ENCODE measurements at regions not wholly inside any gene's neighbourhood (a gene's known extent, or its start where the extent isn't known, plus 50 kb on each side); places are given as distances from the start of the nearest gene placed in this dataset.
"Not testable (repeated sequence)": the region's sequence is repeated elsewhere in the genome, so short reads cannot be mapped to it uniquely, and the experiment has no call there.

DNA sequence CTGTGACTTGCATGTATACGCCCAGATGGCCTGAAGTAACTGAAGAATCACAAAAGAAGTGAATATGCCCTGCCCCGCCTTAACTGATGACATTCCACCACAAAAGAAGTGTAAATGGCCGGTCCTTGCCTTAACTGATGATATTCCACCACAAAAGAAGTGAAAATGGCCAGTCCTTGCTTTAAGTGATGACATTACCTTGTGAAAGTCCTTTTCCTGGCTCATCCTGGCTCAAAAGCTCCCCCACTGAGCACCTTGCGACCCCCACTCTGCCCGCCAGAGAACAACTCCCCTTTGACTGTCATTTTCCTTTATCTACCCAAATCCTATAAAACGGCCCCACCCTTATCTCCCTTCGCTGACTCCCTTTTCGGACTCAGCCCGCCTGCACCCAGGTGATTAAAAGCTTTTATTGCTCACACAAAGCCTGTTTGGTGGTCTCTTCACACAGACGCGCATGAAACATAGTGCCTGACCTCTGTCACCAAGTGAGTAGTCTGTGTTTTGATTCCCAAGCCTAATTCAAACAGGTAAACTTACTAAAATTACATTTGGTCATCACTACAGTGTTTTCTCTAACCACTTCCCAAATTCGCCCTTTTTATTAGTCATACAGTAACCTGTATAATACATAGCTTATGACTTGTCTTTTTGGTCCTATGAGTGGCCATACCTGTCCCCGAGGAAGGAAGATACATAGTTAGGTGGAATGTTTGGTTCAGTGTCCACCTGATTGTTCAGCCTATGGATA is 140.7 kb upstream of the PROK2 start:
- DNase-seq: not testable (repeated sequence)

DNA sequence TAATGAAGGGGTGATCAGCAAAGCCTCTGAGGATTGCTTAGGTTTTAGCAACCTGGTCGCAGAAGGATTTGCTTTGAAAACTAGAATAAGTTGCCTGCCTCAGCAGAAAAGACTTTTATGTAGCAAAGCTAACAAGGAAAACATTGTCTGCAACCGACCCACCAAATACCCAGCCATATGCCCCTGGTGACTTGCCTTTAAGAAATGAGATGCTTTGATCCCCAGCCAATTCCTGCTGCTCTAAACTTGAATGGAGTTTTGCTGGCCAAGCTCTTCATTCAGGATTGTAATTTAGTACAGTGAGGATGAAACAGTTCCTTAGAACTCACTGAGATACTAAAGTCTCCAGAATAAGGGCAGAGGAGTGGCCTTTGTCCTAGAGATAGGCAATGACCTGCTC is 139.8 kb upstream of the PROK2 start:
- DNase-seq: no peak

DNA sequence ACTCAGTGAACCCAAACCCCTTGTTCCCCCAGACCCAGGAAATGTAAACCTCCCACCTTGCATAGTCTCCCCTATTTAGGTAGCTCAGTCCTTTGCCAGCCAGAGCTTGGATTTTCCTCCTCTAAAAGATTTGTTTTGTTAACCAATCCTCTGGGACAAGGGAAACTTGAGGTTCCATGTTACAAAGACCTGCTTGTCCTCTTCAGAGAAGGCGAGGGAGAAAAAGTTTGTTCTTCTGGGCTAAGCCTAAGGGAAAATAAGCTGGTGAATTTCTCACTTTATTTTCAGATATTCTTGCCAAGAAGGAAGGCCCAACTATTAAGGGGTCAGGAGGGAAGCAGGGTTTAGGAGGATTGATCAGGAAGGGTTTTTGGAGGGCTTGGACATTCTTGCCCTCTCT is 136.1 kb upstream of the PROK2 start:
- no peak for DNase-seq

DNA sequence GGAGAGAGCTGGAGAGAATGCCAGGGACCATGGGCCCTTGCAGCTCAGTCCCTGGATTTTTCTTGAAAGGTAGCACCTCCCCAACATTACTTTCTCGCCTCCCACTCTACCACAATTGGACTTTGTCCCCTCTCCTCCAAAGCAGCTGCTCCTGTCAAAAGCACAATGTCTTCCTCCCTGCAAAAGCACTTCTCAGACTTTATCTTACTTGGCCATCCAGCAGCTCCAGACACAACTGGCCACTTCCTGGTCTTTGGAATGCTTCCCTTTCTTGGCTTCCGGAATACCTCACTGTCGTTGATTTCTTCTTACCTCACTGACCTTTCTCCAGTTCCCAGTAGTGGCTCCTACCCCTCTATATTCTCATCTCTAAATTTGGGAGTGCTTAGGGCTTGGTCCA is 134.6 kb upstream of the PROK2 start:
- no peak for DNase-seq

DNA sequence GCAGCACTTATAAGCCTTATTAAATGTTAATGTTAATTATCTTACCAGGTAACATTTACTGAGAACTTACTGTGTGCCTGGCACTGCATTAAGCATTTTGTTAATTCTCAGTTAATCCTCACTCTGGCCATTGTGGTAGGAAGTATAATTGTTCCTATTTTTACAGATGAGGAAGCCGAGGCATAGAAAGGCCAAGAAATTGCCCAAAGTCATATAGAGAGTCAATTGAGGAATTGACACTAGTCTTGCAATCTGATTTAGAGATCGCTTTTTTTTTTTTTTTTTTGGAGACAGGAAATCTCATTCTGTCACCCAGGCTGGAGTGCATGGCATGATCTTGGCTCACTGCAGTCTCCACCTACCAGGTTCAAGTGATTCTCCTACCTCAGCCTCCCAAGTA is 132.6 kb upstream of the PROK2 start:
- no peak for DNase-seq

DNA sequence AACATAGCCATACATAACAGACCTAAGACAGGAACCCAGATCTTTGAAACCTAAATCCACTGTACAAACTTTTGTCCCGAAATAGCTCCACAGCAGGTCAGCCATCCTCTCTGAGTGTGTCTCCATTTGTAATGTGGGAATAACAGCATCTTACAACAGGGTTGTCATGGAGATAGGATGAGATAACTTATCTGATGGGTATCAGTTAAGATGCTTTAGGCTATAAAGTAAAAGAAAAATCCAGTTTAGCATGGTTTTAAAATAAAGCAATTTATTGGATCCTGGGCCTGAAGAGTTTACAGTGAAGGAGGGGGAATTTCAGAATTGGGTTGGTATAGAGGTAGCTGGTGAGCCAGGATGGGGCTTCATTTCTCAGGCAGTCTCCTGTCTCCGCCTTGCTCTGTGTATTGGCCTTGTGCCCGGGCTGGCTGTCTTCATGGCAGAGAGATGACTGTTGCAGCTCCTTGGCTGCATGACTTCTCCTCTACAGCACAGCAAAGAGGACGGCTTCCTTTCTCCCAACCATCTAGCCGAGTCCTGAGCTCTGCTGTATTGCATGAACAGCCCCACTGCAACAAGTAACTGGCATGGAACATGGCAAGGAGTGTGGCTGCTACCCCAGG is 131.9 kb upstream of the PROK2 start:
- DNase-seq: no peak

DNA sequence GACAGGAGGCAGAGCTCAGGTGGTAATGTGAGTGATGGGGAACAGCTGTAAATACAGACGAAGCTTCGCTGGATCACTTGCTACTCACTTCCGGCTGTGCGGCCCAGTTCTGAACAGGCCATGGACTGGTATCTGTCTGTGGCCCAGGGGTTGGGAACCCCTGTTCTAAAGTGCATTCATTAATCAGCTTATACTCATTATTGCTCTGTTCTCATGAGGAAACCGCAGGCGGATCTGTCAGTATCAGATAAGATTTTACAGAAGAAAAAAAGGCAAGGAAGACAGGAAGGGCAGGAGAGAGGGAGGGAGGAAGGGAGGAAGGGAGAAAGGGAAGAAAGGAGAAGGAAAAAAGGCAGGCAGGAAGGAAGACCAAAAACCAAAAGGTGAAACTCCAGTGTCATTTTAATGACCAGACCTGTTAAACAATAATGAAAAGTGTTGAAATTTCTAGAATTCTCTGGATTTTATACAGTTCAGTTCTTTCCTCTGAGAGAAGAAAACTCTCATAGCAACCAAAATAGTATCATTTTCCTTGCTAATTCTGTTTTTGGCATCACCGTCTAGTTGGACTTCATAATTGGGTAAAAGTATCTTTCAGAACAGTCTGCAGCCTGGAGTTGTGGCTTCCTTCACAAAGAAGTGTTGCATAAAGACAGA is 128.0 kb upstream of the PROK2 start:
- DNase-seq: no peak

DNA sequence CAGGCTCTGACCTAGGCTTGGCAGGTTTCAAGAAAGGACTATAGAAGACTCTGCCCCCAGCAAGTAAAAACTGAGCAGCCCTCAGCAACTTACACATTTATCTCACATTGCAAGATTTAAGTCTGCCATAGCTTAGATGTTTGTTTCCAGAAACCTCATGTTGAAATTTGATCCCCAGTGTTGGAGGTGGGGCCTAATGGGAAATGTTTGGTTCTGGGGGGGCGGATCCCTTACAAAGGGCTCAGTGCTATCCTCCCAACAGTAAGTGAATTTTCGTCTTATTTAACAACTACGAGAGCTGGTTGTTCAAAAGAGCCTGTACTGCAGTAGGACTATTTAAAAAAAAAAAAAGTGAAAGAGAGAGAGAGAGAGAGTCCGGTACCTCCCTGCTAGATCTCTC is 125.2 kb upstream of the PROK2 start:
- no peak for DNase-seq

DNA sequence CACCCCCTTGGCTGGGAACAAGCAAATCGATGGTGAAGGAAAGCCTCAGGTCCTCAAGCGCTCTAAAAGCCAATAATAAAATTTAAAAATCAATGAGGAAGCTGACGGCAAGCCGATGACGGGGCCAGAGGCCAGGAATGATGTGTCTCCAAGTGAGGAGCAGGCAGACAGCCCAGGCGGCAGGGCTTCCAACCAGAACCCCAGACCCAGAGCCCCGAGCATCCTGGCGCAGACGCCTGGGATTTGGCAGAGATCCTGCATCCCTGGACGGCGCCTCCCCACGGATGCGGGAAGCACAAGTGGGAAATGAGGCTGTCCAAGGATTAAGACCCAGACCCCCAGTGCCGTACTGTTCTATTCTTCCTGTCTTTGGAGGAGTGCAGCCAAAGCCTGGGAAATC is 123.0 kb upstream of the PROK2 start:
- DNase-seq: no peak

DNA sequence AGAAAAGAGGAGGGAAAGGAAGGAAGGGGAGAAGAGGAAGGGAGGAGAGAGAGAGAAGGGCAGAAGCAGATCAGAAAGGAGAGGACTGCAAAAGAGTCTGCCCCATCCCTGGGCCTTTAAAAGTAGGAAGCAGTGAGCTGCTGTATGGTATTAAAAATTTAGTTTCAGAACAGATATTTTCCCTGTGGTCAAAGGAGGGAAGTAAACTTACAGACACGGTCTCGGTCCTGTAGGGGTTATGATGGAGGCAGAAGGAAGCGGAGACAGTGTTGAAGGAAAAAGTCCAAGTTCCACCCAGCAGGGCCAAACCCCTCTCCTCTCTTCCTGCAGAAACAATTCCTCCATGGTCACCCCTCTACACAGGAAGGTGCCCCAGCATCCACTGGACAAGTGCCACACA is 122.0 kb upstream of the PROK2 start:
- DNase-seq: no peak

DNA sequence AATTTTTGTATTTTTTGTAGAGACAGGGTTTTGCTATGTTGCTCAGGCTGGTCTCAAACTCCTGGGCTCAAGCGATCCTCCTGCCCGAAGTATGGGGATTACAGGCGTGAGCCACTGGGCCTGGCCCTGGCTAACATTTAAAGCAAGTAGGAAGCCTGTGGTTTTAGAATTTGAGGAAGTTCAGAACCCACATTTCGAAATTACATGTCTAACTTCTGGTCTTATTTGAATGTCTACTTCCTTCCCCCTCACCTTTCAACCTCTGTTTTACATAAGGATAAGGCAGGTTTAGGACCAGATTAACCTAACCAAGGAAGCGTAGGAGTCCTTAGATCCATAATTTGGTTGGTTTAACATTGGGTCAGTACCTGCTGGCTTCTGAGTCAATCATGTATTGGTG is 120.5 kb upstream of the PROK2 start:
- DNase-seq: no peak

DNA sequence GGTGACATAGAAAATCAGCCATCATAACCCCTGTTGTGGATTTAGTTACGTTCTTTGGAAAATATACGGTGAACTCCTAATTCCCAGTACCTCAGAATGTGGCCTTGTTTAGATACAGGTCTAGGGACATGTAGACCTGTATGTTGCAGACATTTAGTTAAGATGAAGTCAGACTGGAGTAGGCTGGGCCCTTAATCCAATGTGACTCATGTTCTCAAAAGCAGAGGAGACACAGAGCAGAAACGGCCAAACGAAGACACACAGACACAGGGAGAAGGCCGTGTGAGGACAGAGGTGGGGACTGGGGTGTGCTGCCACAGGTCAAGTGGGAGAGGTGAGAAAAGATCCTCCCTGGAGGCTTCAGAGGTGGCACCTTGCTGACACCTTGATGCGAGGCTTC is 119.0 kb upstream of the PROK2 start:
- no peak for DNase-seq

DNA sequence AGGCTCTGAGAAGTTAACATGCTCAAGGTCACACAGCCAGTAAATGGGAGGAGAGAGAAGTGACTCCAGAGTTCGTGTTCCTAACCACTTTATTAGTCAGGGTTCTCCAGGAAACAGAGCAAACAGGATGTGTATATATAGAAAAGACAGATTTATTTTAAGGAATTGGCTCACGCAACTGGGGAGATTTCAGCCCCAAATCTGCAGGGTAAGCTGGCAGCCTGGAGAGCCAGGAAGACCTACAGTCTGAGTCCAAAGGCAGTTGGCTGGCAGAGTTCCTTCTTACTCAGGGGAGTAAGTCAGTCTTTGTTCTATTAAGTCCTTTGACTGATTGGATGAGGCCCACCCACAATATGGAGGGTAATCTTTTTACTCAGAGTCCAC is 118.2 kb upstream of the PROK2 start:
- DNase-seq: no peak

DNA sequence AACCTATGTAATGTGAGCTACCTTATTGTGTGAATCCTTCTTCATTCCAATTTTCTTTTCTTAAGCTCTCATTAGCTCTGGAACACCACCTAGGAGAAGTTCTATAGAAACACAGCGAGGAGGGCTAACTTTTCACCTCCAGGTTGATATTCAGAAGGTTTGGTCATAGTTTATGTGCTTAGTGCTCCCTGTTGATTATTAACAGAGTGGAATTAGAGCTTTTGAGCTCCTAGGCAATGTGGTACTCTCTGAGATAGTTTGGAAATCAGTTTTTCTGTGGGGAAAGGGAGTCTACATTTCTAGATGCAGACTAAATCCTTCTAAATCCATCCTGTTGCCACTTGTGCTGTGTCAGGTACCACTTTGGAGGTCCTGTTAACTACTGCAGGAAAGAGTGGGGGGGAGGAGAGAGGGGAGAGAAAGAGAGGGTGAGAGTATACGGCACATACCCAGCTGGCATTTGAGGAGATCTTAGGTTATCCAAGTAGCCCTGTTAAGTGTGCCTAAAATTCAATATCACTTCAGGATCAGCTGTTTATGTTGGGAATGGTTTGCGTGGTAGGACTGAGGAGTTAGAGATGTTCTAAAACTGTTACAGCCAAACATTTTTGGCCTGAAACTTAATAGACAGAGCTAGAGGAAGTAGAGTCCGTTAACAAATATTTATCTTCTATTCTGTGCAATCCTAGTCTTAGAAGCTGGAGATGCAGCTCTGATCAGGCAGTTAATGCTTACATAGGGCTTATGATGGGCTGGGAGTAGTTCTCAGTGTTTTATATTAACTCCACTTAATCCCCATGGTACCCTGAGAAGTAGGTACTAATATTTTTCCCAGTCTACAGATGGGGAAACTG is 117.5 kb upstream of the PROK2 start:
- DNase-seq: no peak

DNA sequence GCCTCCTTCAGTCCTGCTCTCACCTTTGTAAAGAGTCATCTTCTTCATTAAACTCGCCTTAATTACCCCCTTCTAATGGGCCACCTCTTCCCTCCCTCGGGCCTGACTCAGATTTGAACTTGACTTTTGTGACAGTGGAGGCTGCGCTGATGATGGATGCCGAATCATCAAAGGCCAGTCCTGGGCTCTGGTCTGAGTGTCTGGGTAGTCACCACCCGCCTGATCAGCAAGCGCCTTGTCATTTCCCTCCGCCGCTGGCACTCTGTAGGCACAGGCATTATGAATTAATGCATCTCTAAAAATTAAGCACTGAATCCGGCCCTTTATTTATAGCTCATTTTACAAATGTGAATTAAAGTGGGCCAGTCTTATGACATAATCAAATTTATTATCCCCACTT is 116.7 kb upstream of the PROK2 start:
- DNase-seq: no peak

DNA sequence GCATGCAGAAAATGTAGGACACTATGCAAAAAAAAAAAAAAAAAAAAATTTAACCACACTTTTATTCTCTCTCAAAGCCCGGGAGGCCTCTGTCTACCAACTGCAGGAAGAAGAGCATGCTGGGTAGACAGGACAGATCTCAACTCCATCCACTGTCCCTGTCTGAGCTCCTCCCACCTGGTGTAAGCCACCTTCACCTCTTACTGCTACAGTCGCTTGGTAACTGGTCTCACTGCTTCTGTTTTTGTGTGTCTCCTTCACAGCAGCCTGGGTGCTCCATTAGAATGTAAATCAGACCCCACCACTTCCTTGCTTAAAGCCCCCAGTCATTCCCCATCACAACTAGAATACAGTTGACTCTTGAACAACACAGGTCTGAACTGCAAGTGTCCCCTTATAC is 115.1 kb upstream of the PROK2 start:
- DNase-seq: no peak

DNA sequence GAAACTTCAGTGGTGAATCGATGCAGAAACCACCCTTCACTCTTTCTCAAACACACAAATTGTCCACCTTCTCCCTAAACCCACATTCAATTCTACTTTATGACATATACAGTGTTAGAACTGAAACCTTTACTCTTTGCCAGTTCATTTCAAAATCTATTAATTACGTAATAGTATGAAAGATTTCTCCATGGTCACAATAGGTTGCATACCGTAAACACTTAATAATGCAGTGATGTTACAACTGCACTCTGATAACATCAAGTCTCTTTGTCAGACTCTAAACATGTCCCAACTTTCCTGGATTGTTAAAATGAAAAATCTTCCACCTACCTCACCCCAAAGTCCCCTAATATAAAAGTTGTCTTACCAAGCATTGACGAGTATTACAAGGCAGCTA is 111.8 kb upstream of the PROK2 start:
- DNase-seq: no peak

DNA sequence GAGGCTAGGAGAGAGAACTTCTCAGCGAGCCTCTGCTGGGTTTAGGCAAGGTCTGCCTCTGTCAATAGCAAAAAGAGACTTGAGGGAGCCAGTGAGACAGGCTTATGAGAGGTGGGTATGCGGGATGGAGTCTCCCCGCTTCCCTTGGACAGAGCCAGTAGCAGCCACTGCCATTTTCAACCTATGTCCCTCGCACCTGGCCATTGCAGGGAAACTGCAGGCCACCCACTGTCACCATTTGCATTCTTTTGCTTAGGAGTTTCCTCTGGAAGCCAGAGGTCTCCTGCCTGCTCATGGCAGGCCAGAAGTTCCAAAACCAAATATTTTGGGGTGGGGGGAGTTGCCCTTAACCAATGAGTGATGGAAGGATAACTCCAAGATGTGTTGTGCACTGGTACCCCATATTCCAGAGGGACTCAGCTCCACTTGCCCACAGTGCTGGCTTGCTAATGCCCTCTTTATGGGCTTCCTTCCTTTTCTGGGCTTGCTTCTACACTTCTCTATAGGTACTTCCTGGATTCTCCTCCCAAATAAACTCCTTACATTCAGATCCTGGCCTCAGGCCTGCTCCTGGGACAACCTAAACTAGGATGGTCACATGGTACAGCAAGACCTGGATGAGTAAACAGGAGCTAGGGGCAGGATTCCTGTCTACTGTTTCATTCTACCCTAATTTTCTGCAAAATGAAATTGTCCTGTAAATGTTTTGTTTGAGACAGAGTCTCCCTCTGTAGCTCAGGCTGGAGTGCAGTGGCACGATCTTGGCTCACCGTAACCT is 108.9 kb upstream of the PROK2 start:
- DNase-seq: no peak

DNA sequence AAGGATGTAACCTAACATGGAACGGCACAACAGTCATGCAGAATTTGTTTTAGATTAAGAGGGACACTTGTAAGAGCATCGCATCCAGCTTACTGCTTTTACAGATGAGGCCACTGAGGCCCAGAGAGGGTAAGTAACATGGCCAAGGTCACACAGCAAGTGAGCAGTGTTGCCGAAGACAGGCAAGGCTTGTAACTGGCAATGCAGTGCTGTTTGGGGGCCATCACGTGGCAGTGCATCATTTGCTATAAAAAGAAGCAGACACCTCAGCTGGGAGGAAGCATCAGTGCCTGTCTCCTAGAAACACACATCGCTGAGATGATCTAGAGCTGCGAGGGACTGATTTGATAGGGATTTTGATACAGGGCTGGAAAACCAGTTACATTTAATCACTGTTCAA is 108.2 kb upstream of the PROK2 start:
- no peak for DNase-seq

DNA sequence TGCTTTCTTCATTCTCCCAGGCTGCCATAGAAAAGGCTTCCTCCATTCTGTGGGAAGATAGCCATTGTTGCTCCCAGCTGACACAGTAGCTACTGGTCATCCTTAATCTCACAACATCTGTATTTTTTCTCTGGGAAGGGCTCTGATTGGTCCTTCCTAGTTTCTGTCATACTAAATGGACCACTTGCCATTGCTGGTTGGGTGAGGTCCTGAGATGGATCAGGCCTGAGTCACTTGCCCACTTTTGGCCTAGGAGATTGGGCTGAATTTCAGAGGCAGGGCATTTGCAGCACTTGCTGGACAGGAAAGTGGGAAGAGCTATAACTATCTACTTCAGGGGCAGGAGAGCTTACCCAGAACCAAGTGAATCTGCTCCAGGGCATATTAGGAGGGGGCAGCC is 106.5 kb upstream of the PROK2 start:
- DNase-seq: no peak

DNA sequence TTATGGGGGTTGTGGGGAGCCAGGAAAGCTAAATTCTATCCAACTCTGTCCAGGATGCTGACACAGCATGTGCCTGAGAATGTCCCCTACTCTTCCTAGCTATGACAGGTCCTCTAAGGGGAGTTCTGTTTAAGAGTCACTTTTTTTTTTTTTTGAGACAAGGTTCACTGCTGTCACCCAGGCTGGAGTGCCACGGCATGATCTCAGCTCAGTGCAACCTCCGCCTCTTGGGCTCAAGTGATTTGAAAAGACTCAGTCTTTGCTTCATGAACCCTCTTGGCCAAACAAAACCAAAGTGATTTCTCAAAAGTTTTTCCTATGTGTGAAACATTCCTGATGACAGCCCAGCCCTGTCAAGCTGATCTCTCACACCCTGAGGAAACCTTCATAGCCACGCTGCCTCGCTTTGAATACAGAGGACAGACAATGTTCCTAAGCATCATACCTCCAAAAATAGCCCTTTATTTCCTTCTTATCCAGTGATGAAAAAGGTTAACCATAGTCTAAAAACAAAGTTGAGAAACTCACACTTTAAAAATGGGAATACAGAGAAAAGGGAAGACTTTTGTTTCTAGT is 105.5 kb upstream of the PROK2 start:
- DNase-seq: no peak

DNA sequence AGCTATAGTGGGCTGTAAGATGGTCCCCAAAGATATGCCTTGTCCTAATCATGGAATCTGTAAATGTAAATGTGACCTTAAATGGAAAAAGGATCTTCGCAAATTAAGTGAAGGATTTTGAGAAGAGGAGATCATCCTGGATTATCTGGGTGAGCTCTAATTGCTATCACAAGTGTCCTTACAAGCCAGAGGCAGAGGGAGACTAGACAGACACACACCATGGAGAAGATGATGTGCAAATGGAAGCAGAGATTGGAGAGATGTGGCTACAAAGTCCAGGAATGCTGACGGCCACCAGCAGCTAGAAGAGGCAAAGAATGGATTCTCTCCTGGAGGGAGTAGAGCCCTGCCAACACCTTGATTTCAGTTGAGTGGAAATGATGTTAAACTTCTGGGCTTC is 102.3 kb upstream of the PROK2 start:
- no peak for DNase-seq

DNA sequence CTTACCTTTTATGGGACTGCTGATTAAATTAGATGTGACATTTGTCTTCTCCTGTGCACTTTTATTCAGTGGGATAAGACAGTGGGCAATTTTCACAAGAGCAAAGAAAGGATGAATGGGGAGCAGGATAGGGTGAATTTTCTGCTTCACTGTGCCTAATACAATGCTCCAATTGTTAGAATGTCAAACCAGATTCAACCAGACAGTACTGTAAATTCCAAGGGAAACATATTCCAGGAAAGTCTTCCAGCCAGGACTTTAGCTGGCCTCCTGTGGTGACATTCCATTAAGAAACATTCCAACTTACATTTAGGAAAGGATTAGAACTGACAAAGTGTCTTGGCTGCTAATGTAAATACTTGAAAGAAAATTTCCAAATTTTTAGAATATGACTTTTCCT is 100.1 kb upstream of the PROK2 start:
- no peak for DNase-seq

All from NCI-H1105 (cell line).